Fibroblast of villous mesenchyme (primary cell): ENCODE measurements at regions not wholly inside any gene's neighbourhood (a gene's known extent, or its start where the extent isn't known, plus 50 kb on each side); places are given as distances from the start of the nearest gene placed in this dataset.
"Not testable (repeated sequence)": the region's sequence is repeated elsewhere in the genome, so short reads cannot be mapped to it uniquely, and the experiment has no call there.

Experiments
- DNase-seq: peaks from one replicate; pipeline ENCODE4 v3.0.0-alpha.2; 2010; ENCODE audit warnings: low read depth
- H3K4me3 ChIP-seq: 2 replicates; pipeline ENCODE4 v1.5.1; 2011; ENCODE audit warnings: low read depth, mild to moderate bottlenecking, low read length
- TF ChIP-seq, protein P1 (sequence below): IDR thresholded peaks from 2 replicates; pipeline ENCODE4 v1.5.1; 2012; ENCODE audit warnings: low read depth, mild to moderate bottlenecking, low read length; ENCODE audit not compliant: insufficient read depth

DNA sequence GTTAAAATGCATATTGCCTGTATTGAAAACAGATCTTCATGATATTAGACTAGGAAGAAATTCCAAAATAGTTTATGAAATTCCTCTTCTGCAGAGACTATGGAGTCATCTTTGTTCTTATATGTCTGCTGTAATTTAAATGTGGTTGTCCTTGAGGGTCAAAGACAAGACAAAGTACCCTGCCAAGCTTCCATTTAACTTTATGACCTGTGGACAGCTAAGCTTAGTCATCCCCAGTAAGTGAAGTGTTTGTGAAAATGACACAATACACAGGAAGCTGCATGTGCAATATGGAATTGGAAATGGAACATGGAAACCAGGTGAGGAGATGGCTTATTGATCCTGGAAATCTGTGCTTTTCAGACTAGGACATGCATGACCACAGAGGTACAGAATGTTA, 68.5 kb upstream of the GBE1 start:
- H3K4me3 ChIP-seq = no peak overlapping the region

DNA sequence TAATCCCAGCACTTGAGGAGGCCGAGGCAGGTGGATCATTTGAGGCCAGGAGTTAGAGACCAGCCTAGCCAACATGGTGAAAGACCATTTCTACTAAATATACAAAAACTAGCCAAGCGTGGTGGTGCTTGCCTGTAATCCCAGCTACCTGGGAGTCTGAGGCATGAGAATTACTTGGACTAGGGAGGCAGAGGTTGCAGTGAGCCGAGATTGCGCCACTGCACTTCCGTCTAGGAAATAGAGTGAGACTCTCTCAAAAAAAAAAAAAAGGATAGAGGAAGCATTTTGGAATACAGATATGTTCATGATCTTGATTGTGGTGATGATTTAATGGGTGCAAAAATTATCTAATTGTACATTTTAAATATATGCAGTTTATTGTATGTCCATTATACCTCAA, 67.8 kb upstream of the GBE1 start:
- not testable (repeated sequence) for H3K4me3 ChIP-seq, DNase-seq

More for the DNA sequence above, 68.5 kb upstream of the GBE1 start:
- TF ChIP-seq, protein P1, sequence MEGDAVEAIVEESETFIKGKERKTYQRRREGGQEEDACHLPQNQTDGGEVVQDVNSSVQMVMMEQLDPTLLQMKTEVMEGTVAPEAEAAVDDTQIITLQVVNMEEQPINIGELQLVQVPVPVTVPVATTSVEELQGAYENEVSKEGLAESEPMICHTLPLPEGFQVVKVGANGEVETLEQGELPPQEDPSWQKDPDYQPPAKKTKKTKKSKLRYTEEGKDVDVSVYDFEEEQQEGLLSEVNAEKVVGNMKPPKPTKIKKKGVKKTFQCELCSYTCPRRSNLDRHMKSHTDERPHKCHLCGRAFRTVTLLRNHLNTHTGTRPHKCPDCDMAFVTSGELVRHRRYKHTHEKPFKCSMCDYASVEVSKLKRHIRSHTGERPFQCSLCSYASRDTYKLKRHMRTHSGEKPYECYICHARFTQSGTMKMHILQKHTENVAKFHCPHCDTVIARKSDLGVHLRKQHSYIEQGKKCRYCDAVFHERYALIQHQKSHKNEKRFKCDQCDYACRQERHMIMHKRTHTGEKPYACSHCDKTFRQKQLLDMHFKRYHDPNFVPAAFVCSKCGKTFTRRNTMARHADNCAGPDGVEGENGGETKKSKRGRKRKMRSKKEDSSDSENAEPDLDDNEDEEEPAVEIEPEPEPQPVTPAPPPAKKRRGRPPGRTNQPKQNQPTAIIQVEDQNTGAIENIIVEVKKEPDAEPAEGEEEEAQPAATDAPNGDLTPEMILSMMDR = no peak
- DNase-seq = no peak

DNA sequence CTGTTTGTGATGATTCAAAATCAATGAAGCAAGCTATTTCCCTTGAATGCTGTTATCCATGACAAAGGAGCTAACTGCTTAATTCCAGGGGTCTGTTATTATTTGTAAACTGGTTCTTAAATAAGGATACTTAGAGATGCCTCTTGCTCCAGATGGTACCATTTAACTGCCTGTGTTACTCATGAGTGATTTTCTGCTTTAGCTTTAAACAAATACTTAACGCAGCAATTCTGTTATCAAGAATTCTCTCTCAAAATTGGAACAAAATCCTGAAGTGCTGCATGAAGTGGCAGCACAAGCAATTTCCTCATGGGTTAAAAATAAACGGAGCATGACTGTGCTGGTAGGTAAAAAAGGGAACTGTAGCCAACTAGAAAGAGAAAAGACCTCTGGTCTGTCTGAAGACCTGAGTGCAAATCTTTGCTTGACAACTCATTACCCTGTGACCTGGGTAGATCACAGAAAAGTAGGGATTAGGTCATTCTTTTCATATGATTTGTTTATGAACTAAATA, 62.5 kb upstream of the GBE1 start:
- TF ChIP-seq, protein P1 = no peak
- no peak for DNase-seq
- no peak overlapping the region for H3K4me3 ChIP-seq

DNA sequence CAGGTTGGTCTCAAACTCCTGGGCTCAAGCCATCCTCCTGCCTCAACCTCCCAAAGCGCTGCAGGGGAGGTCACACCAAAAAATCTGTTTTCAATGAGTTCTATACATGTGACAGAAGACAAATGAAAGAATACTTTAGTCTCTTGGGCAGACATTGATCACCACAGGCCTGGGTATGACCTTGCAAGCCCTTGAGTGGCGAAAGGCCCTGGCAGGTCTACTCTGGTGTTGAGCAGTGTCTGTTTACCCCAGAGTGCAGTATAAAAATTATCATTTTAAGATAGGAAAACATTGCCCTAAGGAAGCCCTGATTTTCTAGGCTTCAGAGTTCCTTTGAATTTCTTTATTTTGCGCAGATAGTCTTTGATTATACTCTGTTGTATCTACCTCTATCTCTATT, 61.6 kb upstream of the GBE1 start:
- DNase-seq = no peak
- H3K4me3 ChIP-seq = no peak overlapping the region
- TF ChIP-seq, protein P1 = no peak

DNA sequence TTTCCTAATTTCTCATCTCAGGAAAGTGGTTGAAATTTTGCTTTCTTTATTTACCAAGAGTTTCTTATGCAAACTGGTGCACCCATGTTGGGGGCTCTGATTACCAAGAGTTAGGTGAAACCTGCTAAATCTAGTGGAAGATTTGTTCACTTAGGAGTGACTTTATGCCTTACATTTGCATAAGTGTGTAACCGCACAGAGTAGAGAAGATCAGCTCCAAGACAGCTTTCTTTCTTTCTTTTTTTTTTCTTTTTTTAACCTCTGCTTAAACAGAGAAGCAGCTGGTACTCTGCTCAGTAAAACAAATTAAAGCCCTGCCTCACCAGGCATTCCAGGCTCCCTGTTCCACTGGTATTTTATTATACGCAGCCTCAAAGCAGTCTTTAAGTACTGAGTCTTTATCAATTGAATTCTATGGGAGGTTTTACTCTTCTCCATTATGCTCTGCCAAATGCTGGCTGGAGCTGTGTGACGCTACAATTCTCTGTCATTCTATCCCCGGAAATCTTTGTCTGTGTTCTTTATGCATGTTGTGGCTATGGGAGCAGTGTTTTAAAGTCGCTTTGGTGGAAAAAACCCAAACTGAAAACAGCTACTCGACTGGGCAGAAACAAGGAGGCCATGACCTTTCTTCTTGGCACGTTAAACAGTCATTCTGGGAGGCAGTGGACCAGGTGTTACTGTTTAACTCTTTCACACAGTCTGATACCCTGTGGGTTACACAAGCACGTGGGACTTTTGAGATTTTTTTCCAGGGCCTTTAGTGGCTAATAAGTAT, 55.2 kb upstream of the GBE1 start:
- DNase-seq = peak; percentile 62
- TF ChIP-seq, protein P1 = no peak
- H3K4me3 ChIP-seq = no peak overlapping the region

DNA sequence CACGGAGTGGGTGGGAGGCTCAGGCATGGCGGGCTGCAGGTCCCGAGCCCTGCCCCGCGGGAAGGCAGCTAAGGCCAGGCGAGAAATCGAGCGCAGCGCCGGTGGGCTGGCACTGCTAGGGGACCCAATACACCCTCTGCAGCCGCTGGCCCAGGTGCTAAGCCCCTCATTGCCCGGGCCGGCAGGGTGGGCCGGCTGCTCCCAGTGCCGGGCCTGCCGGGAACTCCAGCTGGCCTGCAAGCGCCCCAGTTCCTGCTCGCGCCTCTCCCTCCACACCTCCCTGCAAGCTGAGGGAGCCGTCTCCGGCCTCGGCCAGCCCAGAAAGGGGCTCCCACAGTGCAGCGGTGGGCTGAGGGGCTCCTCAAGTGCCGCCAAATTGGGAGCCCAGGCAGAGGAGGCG, 50.7 kb upstream of the GBE1 start:
- not testable (repeated sequence) for DNase-seq

More for the DNA sequence above, 50.7 kb upstream of the GBE1 start:
- not testable (repeated sequence) for H3K4me3 ChIP-seq
